DND-41 (cell line): ENCODE measurements at regions not wholly inside any gene's neighbourhood (a gene's known extent, or its start where the extent isn't known, plus 50 kb on each side); places are given as distances from the start of the nearest gene placed in this dataset.

Source experiments
- ATAC-seq: fragments of 200-7000 bp; cut with Tn5 transposase; 3 replicates; pipeline ENCODE4 v1.9.1; 2021; ENCODE audit warnings: low read depth; ENCODE audit not compliant: insufficient read depth
- DNase-seq: peaks from one replicate; pipeline ENCODE4 v3.0.0-alpha.2; 2020
- H2AFZ ChIP-seq: 2 replicates; pipeline ENCODE4 v1.6.0; 2012; ENCODE audit warnings: low read depth, low read length
- H3K27ac ChIP-seq: 2 replicates; pipeline ENCODE4 v1.5.1; 2012; ENCODE audit warnings: low read length, inconsistent platforms
- H3K27me3 ChIP-seq: fragments of 200-600 bp; sonication (generic); 2 replicates; pipeline ENCODE4 v1.6.0; 2012; ENCODE audit warnings: low read length, mild to moderate bottlenecking, inconsistent platforms; ENCODE audit not compliant: insufficient read depth, poor library complexity
- H3K36me3 ChIP-seq: 2 replicates; pipeline ENCODE4 v1.5.1; 2012; ENCODE audit warnings: low read length, inconsistent platforms; ENCODE audit not compliant: insufficient read depth
- H3K4me1 ChIP-seq: 2 replicates; pipeline ENCODE4 v1.5.1; 2012; ENCODE audit warnings: mild to moderate bottlenecking, low read length; ENCODE audit not compliant: insufficient read depth
- H3K4me2 ChIP-seq: 2 replicates; pipeline ENCODE4 v1.6.0; 2012; ENCODE audit warnings: mild to moderate bottlenecking, moderate library complexity, low read length, inconsistent platforms; ENCODE audit not compliant: insufficient read depth
- H3K4me3 ChIP-seq, 2 experiments: fragments of 200-600 bp in 1 of 2; shearing (Covaris generic) in 1 of 2; 2 replicates each; pipeline ENCODE4 v1.5.1; 2012 to 2016; ENCODE audit warnings: inconsistent platforms in 2 of 2, low read length in 2 of 2, mild to moderate bottlenecking in 2 of 2, low read depth in 1 of 2, moderate library complexity in 1 of 2
- H3K79me2 ChIP-seq: 2 replicates; pipeline ENCODE4 v1.6.0; 2012; ENCODE audit warnings: low read length, inconsistent platforms; ENCODE audit not compliant: insufficient read depth
- H3K9ac ChIP-seq: 2 replicates; pipeline ENCODE4 v1.6.0; 2012; ENCODE audit warnings: low read depth, mild to moderate bottlenecking, inconsistent platforms, low read length, moderate library complexity
- H3K9me3 ChIP-seq: 2 replicates; pipeline ENCODE4 v1.5.1; 2012; ENCODE audit warnings: low read length, moderate library complexity, mild to moderate bottlenecking, inconsistent platforms; ENCODE audit not compliant: insufficient read depth, severe bottlenecking
- H4K20me1 ChIP-seq: 2 replicates; pipeline ENCODE4 v1.6.0; 2012; ENCODE audit warnings: low read length; ENCODE audit not compliant: insufficient read depth
- EZH2 ChIP-seq: IDR thresholded peaks from 3 replicates; pipeline ENCODE4 v1.6.1; 2012; ENCODE audit warnings: borderline replicate concordance, low read depth, mild to moderate bottlenecking, moderate library complexity, low read length, inconsistent platforms; ENCODE audit not compliant: severe bottlenecking
- TF ChIP-seq, protein P1 (sequence below): IDR thresholded peaks from 2 replicates; pipeline ENCODE4 v1.5.1; 2012; ENCODE audit warnings: borderline replicate concordance, low read length, moderate library complexity, mild to moderate bottlenecking; ENCODE audit not compliant: poor library complexity, severe bottlenecking; ENCODE audit errors: extremely low read depth

DNA sequence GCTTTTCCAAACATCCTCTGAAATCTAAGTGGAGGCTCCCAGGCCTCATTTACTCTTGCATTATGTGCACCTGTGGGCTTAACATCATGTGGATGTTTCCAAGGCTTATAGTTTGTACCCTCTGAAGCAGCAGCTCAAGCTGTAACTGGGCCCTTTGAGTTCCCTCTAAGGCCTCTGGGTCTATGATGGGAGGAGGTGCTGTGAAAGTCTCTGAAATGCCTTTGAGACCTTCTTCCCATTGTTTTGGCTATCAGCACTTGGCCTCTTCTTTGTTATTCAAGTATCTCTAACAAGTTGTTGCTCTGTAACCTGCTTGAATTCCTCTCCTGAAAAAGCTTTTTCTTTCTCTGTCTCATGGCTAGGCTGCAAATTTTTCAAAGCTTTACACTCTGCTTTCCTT is 58.1 kb upstream of the MYT1L start:
- peaks cover 2% of the 10 kb centered on the region for H3K9me3 ChIP-seq
- no peak overlapping the region for H3K4me3 ChIP-seq
- no peaks in the 10 kb centered on the region for H3K4me1 ChIP-seq
- no peaks in the 10 kb centered on the region for H4K20me1 ChIP-seq
- ATAC-seq (no peak), DNase-seq (no peak)
- no peaks in the 10 kb centered on the region for H3K27me3 ChIP-seq
- H3K27ac ChIP-seq = no peak overlapping the region
- H2AFZ ChIP-seq = no peak overlapping the region
- H3K4me2 ChIP-seq = no peak overlapping the region
- no peak overlapping the region for H3K9ac ChIP-seq
- no peaks in the 10 kb centered on the region for H3K79me2 ChIP-seq
- TF ChIP-seq, protein P1, sequence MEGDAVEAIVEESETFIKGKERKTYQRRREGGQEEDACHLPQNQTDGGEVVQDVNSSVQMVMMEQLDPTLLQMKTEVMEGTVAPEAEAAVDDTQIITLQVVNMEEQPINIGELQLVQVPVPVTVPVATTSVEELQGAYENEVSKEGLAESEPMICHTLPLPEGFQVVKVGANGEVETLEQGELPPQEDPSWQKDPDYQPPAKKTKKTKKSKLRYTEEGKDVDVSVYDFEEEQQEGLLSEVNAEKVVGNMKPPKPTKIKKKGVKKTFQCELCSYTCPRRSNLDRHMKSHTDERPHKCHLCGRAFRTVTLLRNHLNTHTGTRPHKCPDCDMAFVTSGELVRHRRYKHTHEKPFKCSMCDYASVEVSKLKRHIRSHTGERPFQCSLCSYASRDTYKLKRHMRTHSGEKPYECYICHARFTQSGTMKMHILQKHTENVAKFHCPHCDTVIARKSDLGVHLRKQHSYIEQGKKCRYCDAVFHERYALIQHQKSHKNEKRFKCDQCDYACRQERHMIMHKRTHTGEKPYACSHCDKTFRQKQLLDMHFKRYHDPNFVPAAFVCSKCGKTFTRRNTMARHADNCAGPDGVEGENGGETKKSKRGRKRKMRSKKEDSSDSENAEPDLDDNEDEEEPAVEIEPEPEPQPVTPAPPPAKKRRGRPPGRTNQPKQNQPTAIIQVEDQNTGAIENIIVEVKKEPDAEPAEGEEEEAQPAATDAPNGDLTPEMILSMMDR = no peak
- no peak for TF ChIP-seq EZH2
- no peaks in the 10 kb centered on the region for H3K36me3 ChIP-seq
